CD14-positive monocyte (primary cell): ENCODE measurements at regions not wholly inside any gene's neighbourhood (a gene's known extent, or its start where the extent isn't known, plus 50 kb on each side); places are given as distances from the start of the nearest gene placed in this dataset.

Experiments
- DNase-seq, 3 donors: peaks; one replicate each; pipeline ENCODE4 v3.0.0-alpha.2; 2011 to 2022
- H2AFZ ChIP-seq: 2 replicates; pipeline ENCODE4 v1.6.0; 2012; ENCODE audit warnings: mild to moderate bottlenecking, low read depth, low read length, inconsistent platforms; ENCODE audit not compliant: insufficient read depth, poor library complexity, severe bottlenecking
- H3K27ac ChIP-seq, 2 donors: 1 replicate in 1 of 2; 2 replicates in 1 of 2; pipeline ENCODE4 v1.5.1; 2012 to 2013; ENCODE audit warnings: low read length in 2 of 2, control low read depth in 1 of 2, inconsistent platforms in 1 of 2, low read depth in 1 of 2, mild to moderate bottlenecking in 1 of 2
- H3K27me3 ChIP-seq, 2 donors: one replicate each; pipeline versions ENCODE4 v1.6.0 to v1.6.1; 2011 to 2013; ENCODE audit warnings: low read length in 2 of 2; ENCODE audit not compliant: control insufficient read depth in 2 of 2, insufficient read depth in 2 of 2
- H3K36me3 ChIP-seq, 2 donors: replicated peaks in 1 of 2; 1 replicate in 1 of 2; 2 replicates in 1 of 2; pipeline versions ENCODE4 v1.5.1 to v1.6.1; 2012 to 2013; ENCODE audit warnings: low read length in 2 of 2, control low read depth in 1 of 2, inconsistent platforms in 1 of 2, mild to moderate bottlenecking in 1 of 2; ENCODE audit not compliant: insufficient read depth in 2 of 2, control insufficient read depth in 1 of 2
- H3K4me1 ChIP-seq, 2 donors: 1 replicate in 1 of 2; 2 replicates in 1 of 2; pipeline versions ENCODE4 v1.5.1 to v1.6.1; 2012 to 2013; ENCODE audit warnings: low read length in 2 of 2, control low read depth in 1 of 2, inconsistent platforms in 1 of 2, mild to moderate bottlenecking in 1 of 2, moderate library complexity in 1 of 2; ENCODE audit not compliant: insufficient read depth in 2 of 2, control insufficient read depth in 1 of 2
- H3K4me2 ChIP-seq: replicated peaks from 2 replicates; pipeline ENCODE3; 2012; ENCODE audit warnings: low read length, moderate library complexity, mild to moderate bottlenecking; ENCODE audit not compliant: poor library complexity, severe bottlenecking; ENCODE audit errors: extremely low read depth
- H3K4me3 ChIP-seq, 3 experiments: fragments of 200-600 bp in 1 of 3; sonication (generic) in 1 of 3; replicated peaks in 1 of 3; 1 replicate in 2 of 3; 2 replicates in 1 of 3; pipeline ENCODE4 v1.5.1; 2011 to 2013; ENCODE audit warnings: low read length in 3 of 3, mild to moderate bottlenecking in 3 of 3, control low read depth in 2 of 3, low read depth in 2 of 3, inconsistent platforms in 1 of 3, moderate library complexity in 1 of 3
- H3K79me2 ChIP-seq: 2 replicates; pipeline ENCODE4 v1.6.0; 2012; ENCODE audit warnings: mild to moderate bottlenecking, control low read depth, inconsistent platforms, low read length, moderate library complexity; ENCODE audit not compliant: insufficient read depth
- H3K9ac ChIP-seq: 2 replicates; pipeline ENCODE4 v1.6.0; 2017; ENCODE audit warnings: low read length, mild to moderate bottlenecking; ENCODE audit not compliant: insufficient read depth, poor library complexity, severe bottlenecking
- H3K9me3 ChIP-seq, 2 donors: replicated peaks in 1 of 2; 1 replicate in 1 of 2; 2 replicates in 1 of 2; pipeline versions ENCODE4 v1.5.1 to v1.6.1; 2012 to 2013; ENCODE audit warnings: low read length in 2 of 2, control low read depth in 1 of 2; ENCODE audit not compliant: control insufficient read depth in 1 of 2, insufficient read depth in 1 of 2
- H4K20me1 ChIP-seq: 2 replicates; pipeline ENCODE4 v1.6.0; 2012; ENCODE audit warnings: mild to moderate bottlenecking, low read length, control low read depth, moderate library complexity; ENCODE audit not compliant: insufficient read depth
- H3K27ac Mint-ChIP-seq, 7 donors: one replicate each; pipeline ENCODE4 v1.8.0; 2020; ENCODE audit warnings: mild to moderate bottlenecking in 7 of 7, mixed read lengths in 7 of 7, moderate library complexity in 6 of 7, inconsistent platforms in 2 of 7
- H3K27me3 Mint-ChIP-seq, 3 donors: one replicate each; pipeline ENCODE4 v1.8.0; 2021 to 2022; ENCODE audit warnings: low read depth in 3 of 3, mild to moderate bottlenecking in 3 of 3, mixed read lengths in 3 of 3, moderate library complexity in 3 of 3, inconsistent platforms in 1 of 3
- H3K36me3 Mint-ChIP-seq, 2 donors: one replicate each; pipeline ENCODE4 v1.8.0; 2020; ENCODE audit warnings: mixed read lengths in 2 of 2, inconsistent platforms in 1 of 2, mild to moderate bottlenecking in 1 of 2
- H3K4me1 Mint-ChIP-seq: one replicate; pipeline ENCODE4 v1.8.0; 2020; ENCODE audit warnings: mild to moderate bottlenecking, mixed read lengths
- H3K4me3 Mint-ChIP-seq, 2 donors: one replicate each; pipeline ENCODE4 v1.8.0; 2020; ENCODE audit warnings: mild to moderate bottlenecking in 2 of 2, mixed read lengths in 2 of 2, moderate library complexity in 1 of 2
- H3K9me3 Mint-ChIP-seq, 7 donors: one replicate each; pipeline ENCODE4 v1.8.0; 2020 to 2022; ENCODE audit warnings: mixed read lengths in 7 of 7, mild to moderate bottlenecking in 6 of 7, moderate library complexity in 6 of 7, inconsistent platforms in 2 of 7
- CTCF ChIP-seq: fragments of 200-600 bp; IDR thresholded peaks from one replicate; pipeline ENCODE4 v1.8.0; 2022; ENCODE audit warnings: antibody characterized with exemption, mild to moderate bottlenecking
- WGBS: methylation state at CpG from one replicate; pipeline ENCODE4 v1.1.5; 2013; ENCODE audit warnings: missing lambda C conversion rate; ENCODE audit not compliant: insufficient coverage; 5-methylcytosine and 5-hydroxymethylcytosine counted together
- intact Hi-C, 2 donors: fragments of 100-400 bp; cut with micrococcal nuclease; formaldehyde crosslinking; loops; one replicate each; pipeline versions ENCODE4 v1.15.0 to v1.15.1; 2023

GRCh38 chr1:165060285-165060793 lies 296.2 kb downstream of the LMX1A start:
- no peaks in the 10 kb centered on the region for H4K20me1 ChIP-seq

GRCh38 chr1:165057956-165058355 lies 298.6 kb downstream of the LMX1A start:
- Histone ChIP-seq H3K9me3 (no peaks in the 10 kb centered on the region), H3K27ac (no peak overlapping the region), H3K4me3 (no peak overlapping the region), H3K9ac (no peak overlapping the region), H3K4me2 (no peak overlapping the region), H2AFZ (no peak overlapping the region), H4K20me1 (no peaks in the 10 kb centered on the region), H3K27me3 (no peaks in the 10 kb centered on the region), H3K36me3 (no peaks in the 10 kb centered on the region), H3K4me1 (no peaks in the 10 kb centered on the region), H3K79me2 (no peaks in the 10 kb centered on the region)
- TF ChIP-seq CTCF: no peak
- Mint-ChIP-seq H3K4me1 (no peaks in the 10 kb centered on the region), H3K9me3 (peaks cover 0 to 8% (median 2%) of the 10 kb centered on the region in 7 donors), H3K36me3 (no peaks in the 10 kb centered on the region), H3K27me3 (peaks cover 5 to 9% (median 7%) of the 10 kb centered on the region in 3 donors), H3K4me3 (no peak overlapping the region), H3K27ac (no peak overlapping the region)
- intact Hi-C loops: no loop called here
- DNase-seq: no peak
- WGBS: 100% methylated on average over 1 of the region's 3 CpGs

More at GRCh38 chr1:165060285-165060793, 296.2 kb downstream of the LMX1A start:
- H3K27me3 ChIP-seq: no peaks in the 10 kb centered on the region
- H3K4me3 ChIP-seq: no peak overlapping the region
- no peaks in the 10 kb centered on the region for H3K36me3 ChIP-seq
- H3K9me3 ChIP-seq: no peaks in the 10 kb centered on the region
- Mint-ChIP-seq H3K27ac (no peak overlapping the region), H3K4me1 (no peaks in the 10 kb centered on the region), H3K9me3 (peaks cover 0 to 8% (median 2%) of the 10 kb centered on the region in 7 donors), H3K27me3 (peaks cover 4 to 9% (median 4%) of the 10 kb centered on the region in 3 donors), H3K4me3 (no peak overlapping the region), H3K36me3 (no peaks in the 10 kb centered on the region)
- no peak for DNase-seq
- H2AFZ ChIP-seq: no peak overlapping the region
- 90% methylated on average over 3 of the region's 6 CpGs for WGBS
- H3K27ac ChIP-seq: no peak overlapping the region
- intact Hi-C loops: no loop called here
- TF ChIP-seq CTCF: no peak
- H3K4me1 ChIP-seq: no peaks in the 10 kb centered on the region
- no peaks in the 10 kb centered on the region for H3K79me2 ChIP-seq
- H3K9ac ChIP-seq: no peak overlapping the region
- no peak overlapping the region for H3K4me2 ChIP-seq
